GM23338 (cell line): ENCODE measurements at regions not wholly inside any gene's neighbourhood (a gene's known extent, or its start where the extent isn't known, plus 50 kb on each side); places are given as distances from the start of the nearest gene placed in this dataset.

Experiments
- ATAC-seq: fragments of 200-7000 bp; cut with Tn5 transposase; 3 replicates; pipeline ENCODE4 v1.9.1; 2020
- DNase-seq: peaks from one replicate; pipeline ENCODE4 v3.0.0-alpha.2; 2015; ENCODE audit warnings: low spot score
- H2AFZ ChIP-seq: fragments of 200-600 bp; sonication (generic); 2 replicates; pipeline ENCODE4 v1.8.0; 2016; ENCODE audit warnings: antibody characterized with exemption, mild to moderate bottlenecking, moderate library complexity
- H3F3A ChIP-seq: fragments of 200-600 bp; sonication (generic); replicated peaks from 2 replicates; pipeline ENCODE4 v1.8.0; 2017; ENCODE audit warnings: antibody characterized with exemption, mixed run types, low read depth
- H3K27ac ChIP-seq: fragments of 200-600 bp; sonication (generic); 2 replicates; pipeline ENCODE4 v1.6.1; 2016; ENCODE audit warnings: low read depth
- H3K27me3 ChIP-seq: fragments of 200-600 bp; sonication (generic); 2 replicates; pipeline ENCODE4 v1.8.0; 2016; ENCODE audit warnings: mild to moderate bottlenecking, mixed run types, moderate library complexity; ENCODE audit not compliant: insufficient read depth
- H3K36me3 ChIP-seq: fragments of 200-600 bp; sonication (generic); 2 replicates; pipeline ENCODE4 v1.8.0; 2016; ENCODE audit warnings: mild to moderate bottlenecking; ENCODE audit not compliant: insufficient read depth
- H3K4me1 ChIP-seq: fragments of 200-600 bp; sonication (generic); 2 replicates; pipeline ENCODE4 v1.8.0; 2016; ENCODE audit warnings: mild to moderate bottlenecking, moderate library complexity; ENCODE audit not compliant: insufficient read depth
- H3K4me2 ChIP-seq: fragments of 200-600 bp; sonication (generic); 2 replicates; pipeline ENCODE4 v1.7.1; 2017; ENCODE audit warnings: mixed run types
- H3K4me3 ChIP-seq: fragments of 200-600 bp; sonication (generic); 2 replicates; pipeline ENCODE4 v1.6.1; 2016; ENCODE audit warnings: mixed run types
- H3K79me2 ChIP-seq: fragments of 200-600 bp; sonication (generic); replicated peaks from 2 replicates; pipeline ENCODE4 v1.8.0; 2017; ENCODE audit warnings: mild to moderate bottlenecking; ENCODE audit not compliant: insufficient read depth
- H3K9me2 ChIP-seq: fragments of 200-600 bp; sonication (generic); 2 replicates; pipeline ENCODE4 v1.8.0; 2017; ENCODE audit not compliant: insufficient read depth
- H4K20me1 ChIP-seq: fragments of 200-600 bp; sonication (generic); replicated peaks from 2 replicates; pipeline ENCODE4 v1.8.0; 2017; ENCODE audit warnings: mild to moderate bottlenecking; ENCODE audit not compliant: insufficient read depth
- H3K27ac Mint-ChIP-seq: 2 replicates; pipeline ENCODE4 v1.8.0; 2020; ENCODE audit warnings: inconsistent platforms, mild to moderate bottlenecking, moderate library complexity, mixed read lengths
- H3K27me3 Mint-ChIP-seq: 3 replicates; pipeline ENCODE4 v1.8.0; 2022; ENCODE audit warnings: low read depth, mild to moderate bottlenecking, moderate library complexity, mixed read lengths, inconsistent platforms; ENCODE audit not compliant: insufficient read depth, poor library complexity
- H3K36me3 Mint-ChIP-seq: 3 replicates; pipeline ENCODE4 v1.8.0; 2021; ENCODE audit warnings: low read depth, mild to moderate bottlenecking, inconsistent platforms, moderate library complexity, mixed read lengths
- H3K4me1 Mint-ChIP-seq: 3 replicates; pipeline ENCODE4 v1.8.0; 2020; ENCODE audit warnings: mild to moderate bottlenecking, inconsistent platforms, mixed read lengths
- H3K4me3 Mint-ChIP-seq: 3 replicates; pipeline ENCODE4 v1.8.0; 2021; ENCODE audit warnings: moderate library complexity, mild to moderate bottlenecking, inconsistent platforms, mixed read lengths
- H3K9me3 Mint-ChIP-seq: 3 replicates; pipeline ENCODE4 v1.8.0; 2020; ENCODE audit warnings: moderate library complexity, mild to moderate bottlenecking, inconsistent platforms, mixed read lengths
- CREB1 ChIP-seq: fragments of 250-450 bp; sonication (Bioruptor Pico); IDR thresholded peaks from 2 replicates; pipeline ENCODE4 v1.5.0; 2020; ENCODE audit warnings: low read depth, mild to moderate bottlenecking, moderate library complexity
- ETS1 ChIP-seq: IDR thresholded peaks from 2 replicates; pipeline ENCODE4 v1.6.1; 2016; ENCODE audit warnings: antibody characterized with exemption
- NANOG ChIP-seq: IDR thresholded peaks from 2 replicates; pipeline ENCODE4 v1.6.1; 2016; ENCODE audit warnings: antibody characterized with exemption, borderline replicate concordance
- POLR2AphosphoS5 ChIP-seq: IDR thresholded peaks from 2 replicates; pipeline ENCODE4 v1.6.1; 2016; ENCODE audit warnings: antibody characterized with exemption, low read depth
- REST ChIP-seq: IDR thresholded peaks from one replicate; pipeline ENCODE4 v1.6.1; 2018; ENCODE audit warnings: antibody characterized with exemption; ENCODE audit not compliant: unreplicated experiment
- STAT1 ChIP-seq: IDR thresholded peaks from one replicate; pipeline ENCODE4 v1.6.1; 2016; ENCODE audit warnings: antibody characterized with exemption; ENCODE audit not compliant: unreplicated experiment
- ZNF114 ChIP-seq: fragments of 250-450 bp; sonication (Bioruptor Pico); IDR thresholded peaks from 2 replicates; pipeline ENCODE4 v1.5.0; 2020; ENCODE audit warnings: mild to moderate bottlenecking, moderate library complexity
- ZNF462 ChIP-seq: fragments of 250-450 bp; sonication (Bioruptor Pico); IDR thresholded peaks from 2 replicates; pipeline ENCODE4 v1.5.0; 2020; ENCODE audit warnings: mild to moderate bottlenecking, moderate library complexity

- TF ChIP-seq ZNF462 (CRISPR knock-in tag) (no peak), STAT1 (no peak), CREB1 (CRISPR knock-in tag) (no peak), ETS1 (no peak), ZNF114 (CRISPR knock-in tag) (no peak), NANOG (no peak)
These were observed 264.4 kb downstream of the HTR1A start (continued) for GRCh38 chr5:63697811-63698210.

- H3F3A ChIP-seq, result no peaks in the 10 kb centered on the region
- DNase-seq (no peak), ATAC-seq (no peak)
- H3K4me1 Mint-ChIP-seq, result peaks cover 20% of the 10 kb centered on the region
- no peaks in the 10 kb centered on the region for H3K27me3 Mint-ChIP-seq
- no peak overlapping the region for H3K4me2 ChIP-seq
- TF ChIP-seq POLR2AphosphoS5 (no peak), REST (no peak)
- H4K20me1 ChIP-seq, result no peaks in the 10 kb centered on the region
- H3K4me3 ChIP-seq, result no peak overlapping the region
- no peak overlapping the region for H3K27ac Mint-ChIP-seq
- H3K36me3 ChIP-seq, result no peaks in the 10 kb centered on the region
- H3K27me3 ChIP-seq, result no peaks in the 10 kb centered on the region
- no peak overlapping the region for H3K4me3 Mint-ChIP-seq
- H3K27ac ChIP-seq, result no peak overlapping the region
- no peaks in the 10 kb centered on the region for H3K9me2 ChIP-seq
- H3K36me3 Mint-ChIP-seq, result no peaks in the 10 kb centered on the region
- peaks cover 11% of the 10 kb centered on the region for H3K4me1 ChIP-seq
- H3K79me2 ChIP-seq, result no peaks in the 10 kb centered on the region
- H2AFZ ChIP-seq, result no peak overlapping the region
- no peaks in the 10 kb centered on the region for H3K9me3 Mint-ChIP-seq
These were observed 271.7 kb downstream of the HTR1A start for GRCh38 chr5:63690546-63690945.
